ENCODE measurements at regions not wholly inside any gene's neighbourhood (a gene's known extent, or its start where the extent isn't known, plus 50 kb on each side); places are given as distances from the start of the nearest gene placed in this dataset.
A peak's percentile ranks its signal among the peaks of the same experiment; 100 is the strongest.

GRCh38 chr3:141669434-141669833, 68.7 kb upstream of the RNF7 start:
- Mint-ChIP-seq H3K36me3 (ENCODE audit: low read depth) (peaks cover 5% of the 10 kb centered on the region), H3K27me3 (ENCODE audit: low read depth) (peaks cover 13% of the 10 kb centered on the region), H3K4me1 (ENCODE audit: low read depth) (no peaks in the 10 kb centered on the region), H3K4me3 (no peak overlapping the region), H3K9me3 (peaks cover 10% of the 10 kb centered on the region), H3K27ac (no peak overlapping the region)
- no peak for DNase-seq
- intact Hi-C loops (cut with micrococcal nuclease): no loop called here
- CTCF ChIA-PET: no interaction called here

- Mint-ChIP-seq H3K36me3 (ENCODE audit: low read depth) (no peaks in the 10 kb centered on the region), H3K4me1 (ENCODE audit: low read depth) (peaks cover 7% of the 10 kb centered on the region), H3K27me3 (ENCODE audit: low read depth) (peaks cover 2% of the 10 kb centered on the region), H3K27ac (no peak overlapping the region), H3K9me3 (no peaks in the 10 kb centered on the region), H3K4me3 (no peak overlapping the region)
- DNase-seq: no peak
- CTCF ChIA-PET: no interaction called here
- intact Hi-C loops (cut with micrococcal nuclease): no loop called here
Measured at GRCh38 chr3:141677701-141678100, 60.4 kb upstream of the RNF7 start.

DNA sequence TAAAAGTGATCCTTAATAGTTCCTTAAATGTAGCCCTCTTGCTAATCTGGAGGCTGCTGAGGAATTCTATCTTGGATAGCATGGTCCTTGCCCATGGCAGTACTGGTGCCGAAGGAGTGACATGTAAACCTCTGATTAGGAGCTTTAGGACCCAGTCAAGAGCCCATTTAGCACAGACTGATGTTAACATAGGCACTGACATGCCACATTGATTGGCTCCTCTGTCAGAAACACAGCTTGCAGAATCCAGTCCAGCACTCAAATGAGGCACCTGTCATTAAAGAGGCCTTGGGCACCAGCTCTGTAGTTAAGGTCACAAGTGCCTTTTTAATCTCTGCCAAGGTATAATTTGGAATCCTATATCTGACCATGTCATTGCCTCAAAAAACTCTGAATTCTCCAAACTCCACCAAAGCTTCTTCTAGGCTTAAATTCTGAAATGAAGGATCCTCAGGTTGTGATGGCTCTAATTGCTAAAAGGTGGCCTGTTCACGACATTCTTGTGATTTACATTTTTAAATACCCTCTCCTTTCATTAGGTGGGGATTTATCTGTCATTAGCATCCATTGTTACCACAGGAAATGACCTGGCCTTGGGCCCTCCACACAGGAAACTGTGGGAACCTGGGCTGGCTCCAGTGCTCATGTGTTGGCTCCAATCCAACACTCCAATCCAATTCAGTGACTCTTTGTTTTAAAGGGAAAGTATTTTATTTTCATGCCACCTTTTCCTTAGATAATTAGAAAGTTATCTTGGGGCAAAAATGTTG, 57.3 kb upstream of the RNF7 start:
- H3K36me3 Mint-ChIP-seq (ENCODE audit: low read depth): no peaks in the 10 kb centered on the region
- no peaks in the 10 kb centered on the region for H3K27me3 Mint-ChIP-seq (ENCODE audit: low read depth)
- DNase-seq: no peak
- H3K4me3 Mint-ChIP-seq: no peak overlapping the region
- no peak overlapping the region for H3K27ac Mint-ChIP-seq
- CTCF ChIA-PET: interaction anchor here (0.6 kb wide), 1 partner anchor 86 kb away, joined by 6 read pairs; no protein-coding TSS in a partner anchor
- intact Hi-C loops (cut with micrococcal nuclease): no loop called here
- no peaks in the 10 kb centered on the region for H3K9me3 Mint-ChIP-seq
- peaks cover 7% of the 10 kb centered on the region for H3K4me1 Mint-ChIP-seq (ENCODE audit: low read depth)

DNA sequence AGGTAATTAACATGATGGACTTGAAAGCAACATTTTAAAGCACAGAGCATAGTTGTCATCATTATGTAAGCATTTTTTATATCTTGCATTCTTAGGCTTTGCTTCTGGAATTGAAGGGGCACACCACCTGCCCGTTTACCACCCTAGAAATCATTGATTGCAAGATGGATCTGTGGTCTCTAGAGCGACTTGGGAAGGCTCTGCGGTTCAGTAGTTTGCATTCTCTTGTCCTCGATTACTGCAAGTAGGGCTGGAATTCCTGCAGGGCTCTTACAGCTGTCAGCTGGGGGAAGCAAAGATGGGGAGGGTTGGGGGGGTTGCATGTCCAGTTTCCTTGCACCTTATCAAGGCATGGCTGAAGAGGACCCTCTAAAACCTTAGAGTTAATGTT, 56.7 kb upstream of the RNF7 start:
- Mint-ChIP-seq H3K9me3 (no peaks in the 10 kb centered on the region), H3K36me3 (ENCODE audit: low read depth) (no peaks in the 10 kb centered on the region), H3K4me3 (no peak overlapping the region), H3K4me1 (ENCODE audit: low read depth) (peaks cover 12% of the 10 kb centered on the region), H3K27me3 (ENCODE audit: low read depth) (no peaks in the 10 kb centered on the region), H3K27ac (no peak overlapping the region)
- no peak for DNase-seq
- CTCF ChIA-PET: no interaction called here
- intact Hi-C loops (cut with micrococcal nuclease): no loop called here

GRCh38 chr3:141682007-141682406, 56.1 kb upstream of the RNF7 start:
- H3K4me1 Mint-ChIP-seq (ENCODE audit: low read depth): peaks cover 18% of the 10 kb centered on the region
- no peaks in the 10 kb centered on the region for H3K9me3 Mint-ChIP-seq
- no peaks in the 10 kb centered on the region for H3K27me3 Mint-ChIP-seq (ENCODE audit: low read depth)
- no peak overlapping the region for H3K27ac Mint-ChIP-seq
- intact Hi-C loops (cut with micrococcal nuclease): no loop called here
- DNase-seq: no peak
- CTCF ChIA-PET: no interaction called here
- H3K36me3 Mint-ChIP-seq (ENCODE audit: low read depth): no peaks in the 10 kb centered on the region
- H3K4me3 Mint-ChIP-seq: no peak overlapping the region

- Mint-ChIP-seq H3K9me3 (no peaks in the 10 kb centered on the region), H3K4me1 (ENCODE audit: low read depth) (peaks cover 19% of the 10 kb centered on the region), H3K36me3 (ENCODE audit: low read depth) (no peaks in the 10 kb centered on the region), H3K4me3 (no peak overlapping the region), H3K27ac (no peak overlapping the region), H3K27me3 (ENCODE audit: low read depth) (no peaks in the 10 kb centered on the region)
- no peak for DNase-seq
- intact Hi-C loops (cut with micrococcal nuclease): no loop called here
- CTCF ChIA-PET: interaction anchor here (1.0 kb wide), 1 partner anchor 21 kb away, joined by 4 read pairs; no protein-coding TSS in a partner anchor
Measured at GRCh38 chr3:141682921-141683320, 55.2 kb upstream of the RNF7 start.

- Mint-ChIP-seq H3K27me3 (ENCODE audit: low read depth) (no peaks in the 10 kb centered on the region), H3K36me3 (ENCODE audit: low read depth) (no peaks in the 10 kb centered on the region), H3K4me1 (ENCODE audit: low read depth) (peaks cover 23% of the 10 kb centered on the region), H3K9me3 (no peaks in the 10 kb centered on the region), H3K4me3 (no peak overlapping the region), H3K27ac (no peak overlapping the region)
- CTCF ChIA-PET: interaction anchor here (0.7 kb wide), 1 partner anchor 280 kb away, joined by 3 read pairs; no protein-coding TSS in a partner anchor
- intact Hi-C loops (cut with micrococcal nuclease): no loop called here
- DNase-seq: no peak
Measured at GRCh38 chr3:141684758-141685157, 53.3 kb upstream of the RNF7 start.

DNA sequence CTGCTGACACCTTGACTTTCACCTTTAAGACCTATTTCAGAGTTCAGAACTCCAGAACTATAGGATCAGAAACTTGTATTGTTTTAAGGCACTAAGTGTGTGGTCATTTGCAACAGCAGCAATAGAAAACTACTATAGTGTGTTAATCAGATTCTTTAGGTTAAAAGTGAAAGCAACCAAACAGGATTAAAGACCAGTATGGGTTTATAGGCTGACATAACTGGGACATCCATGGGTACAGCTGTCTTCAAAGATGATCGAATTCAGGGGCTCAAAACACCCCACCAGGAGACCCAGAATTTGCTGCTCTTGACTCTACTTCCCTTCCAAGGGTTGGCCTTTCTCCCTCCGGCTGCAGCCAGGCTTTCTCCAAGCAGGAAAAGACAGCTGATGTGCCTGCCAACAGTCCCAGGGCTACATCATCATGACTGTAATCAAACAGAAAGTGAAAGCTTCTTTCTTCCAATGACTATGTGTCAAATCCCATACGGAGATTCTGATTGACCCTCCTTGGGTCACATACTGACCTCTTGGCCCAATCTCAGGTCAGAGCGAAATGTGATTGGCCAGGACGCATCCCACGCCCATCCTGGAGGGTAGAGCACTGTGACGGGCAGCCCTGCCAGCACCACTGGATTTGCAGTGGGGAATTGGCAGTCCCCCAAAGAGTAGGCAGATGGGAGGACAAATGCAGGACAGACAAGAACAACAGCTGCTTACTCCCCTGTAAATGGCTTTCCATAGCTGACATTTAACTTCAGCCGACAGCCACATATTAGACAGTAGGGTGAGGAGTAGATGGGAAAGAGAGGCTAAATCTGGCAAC, 51.4 kb upstream of the RNF7 start:
- Mint-ChIP-seq H3K4me1 (ENCODE audit: low read depth) (peaks cover 23% of the 10 kb centered on the region), H3K27me3 (ENCODE audit: low read depth) (no peaks in the 10 kb centered on the region), H3K9me3 (no peaks in the 10 kb centered on the region), H3K36me3 (ENCODE audit: low read depth) (no peaks in the 10 kb centered on the region), H3K27ac (no peak overlapping the region), H3K4me3 (peak overlapping the region; percentile 41)
- intact Hi-C loops (cut with micrococcal nuclease): no loop called here
- CTCF ChIA-PET: interaction anchor here (0.5 to 0.8 kb wide), 2 partner anchors 43 to 80 kb away, joined by 4 read pairs; no protein-coding TSS in a partner anchor
- no peak for DNase-seq

All from activated naive CD4-positive, alpha-beta T cell treated with anti-CD3 and anti-CD28 coated beads for 36 hours (primary cell).